COLO668 (cell line): ENCODE measurements at regions not wholly inside any gene's neighbourhood (a gene's known extent, or its start where the extent isn't known, plus 50 kb on each side); places are given as distances from the start of the nearest gene placed in this dataset.

Source experiments
- DNase-seq: peaks from one replicate; lab custom pipeline; 2025; ENCODE audit not compliant: unreplicated experiment; lab: John Stamatoyannopoulos, UW

- no peak for DNase-seq
These were observed 64.8 kb downstream of the C16orf95 start for GRCh38 chr16:87252269-87252970.
